ENCODE measurements at regions not wholly inside any gene's neighbourhood (a gene's known extent, or its start where the extent isn't known, plus 50 kb on each side); places are given as distances from the start of the nearest gene placed in this dataset.

DNA sequence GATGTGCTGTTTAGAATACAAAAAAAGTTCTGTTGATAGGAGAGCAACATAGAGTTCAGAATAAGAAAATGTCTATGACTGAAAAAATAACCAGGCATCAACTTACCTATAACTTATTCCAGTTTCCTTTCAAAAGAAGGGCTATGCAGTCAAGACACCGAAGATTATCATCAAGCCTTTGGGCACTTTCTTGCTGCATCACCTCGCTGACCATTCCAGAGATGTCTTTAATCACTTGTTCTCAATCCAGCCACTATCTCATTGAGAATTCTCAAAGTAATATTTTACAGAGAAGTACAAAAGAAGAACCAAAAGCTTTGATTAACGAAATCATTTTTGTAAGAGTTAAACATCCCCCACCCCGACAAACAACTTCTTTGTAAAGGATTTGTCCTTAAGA lies 198.3 kb upstream of the P2RY1 start:
- no peak for TF ChIP-seq EZH2phosphoT487 (IDR thresholded peaks at IDR 0.05; ENCODE audit: low read depth, severe bottlenecking, unreplicated experiment)
- TF ChIP-seq, protein P1, sequence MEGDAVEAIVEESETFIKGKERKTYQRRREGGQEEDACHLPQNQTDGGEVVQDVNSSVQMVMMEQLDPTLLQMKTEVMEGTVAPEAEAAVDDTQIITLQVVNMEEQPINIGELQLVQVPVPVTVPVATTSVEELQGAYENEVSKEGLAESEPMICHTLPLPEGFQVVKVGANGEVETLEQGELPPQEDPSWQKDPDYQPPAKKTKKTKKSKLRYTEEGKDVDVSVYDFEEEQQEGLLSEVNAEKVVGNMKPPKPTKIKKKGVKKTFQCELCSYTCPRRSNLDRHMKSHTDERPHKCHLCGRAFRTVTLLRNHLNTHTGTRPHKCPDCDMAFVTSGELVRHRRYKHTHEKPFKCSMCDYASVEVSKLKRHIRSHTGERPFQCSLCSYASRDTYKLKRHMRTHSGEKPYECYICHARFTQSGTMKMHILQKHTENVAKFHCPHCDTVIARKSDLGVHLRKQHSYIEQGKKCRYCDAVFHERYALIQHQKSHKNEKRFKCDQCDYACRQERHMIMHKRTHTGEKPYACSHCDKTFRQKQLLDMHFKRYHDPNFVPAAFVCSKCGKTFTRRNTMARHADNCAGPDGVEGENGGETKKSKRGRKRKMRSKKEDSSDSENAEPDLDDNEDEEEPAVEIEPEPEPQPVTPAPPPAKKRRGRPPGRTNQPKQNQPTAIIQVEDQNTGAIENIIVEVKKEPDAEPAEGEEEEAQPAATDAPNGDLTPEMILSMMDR (IDR thresholded peaks at IDR 0.05; ENCODE audit: poor library complexity), result no peak

Data from hepatocyte (in vitro differentiated cells).